HG03025 (cell line): ENCODE measurements at regions not wholly inside any gene's neighbourhood (a gene's known extent, or its start where the extent isn't known, plus 50 kb on each side); places are given as distances from the start of the nearest gene placed in this dataset.

Experiments
- ATAC-seq: cut with Tn5 transposase; IDR thresholded peaks from one replicate; pipeline ENCODE4 v1.9.1; 2021; ENCODE audit warnings: mild to moderate bottlenecking, moderate library complexity; ENCODE audit not compliant: unreplicated experiment, low FRiP score

DNA sequence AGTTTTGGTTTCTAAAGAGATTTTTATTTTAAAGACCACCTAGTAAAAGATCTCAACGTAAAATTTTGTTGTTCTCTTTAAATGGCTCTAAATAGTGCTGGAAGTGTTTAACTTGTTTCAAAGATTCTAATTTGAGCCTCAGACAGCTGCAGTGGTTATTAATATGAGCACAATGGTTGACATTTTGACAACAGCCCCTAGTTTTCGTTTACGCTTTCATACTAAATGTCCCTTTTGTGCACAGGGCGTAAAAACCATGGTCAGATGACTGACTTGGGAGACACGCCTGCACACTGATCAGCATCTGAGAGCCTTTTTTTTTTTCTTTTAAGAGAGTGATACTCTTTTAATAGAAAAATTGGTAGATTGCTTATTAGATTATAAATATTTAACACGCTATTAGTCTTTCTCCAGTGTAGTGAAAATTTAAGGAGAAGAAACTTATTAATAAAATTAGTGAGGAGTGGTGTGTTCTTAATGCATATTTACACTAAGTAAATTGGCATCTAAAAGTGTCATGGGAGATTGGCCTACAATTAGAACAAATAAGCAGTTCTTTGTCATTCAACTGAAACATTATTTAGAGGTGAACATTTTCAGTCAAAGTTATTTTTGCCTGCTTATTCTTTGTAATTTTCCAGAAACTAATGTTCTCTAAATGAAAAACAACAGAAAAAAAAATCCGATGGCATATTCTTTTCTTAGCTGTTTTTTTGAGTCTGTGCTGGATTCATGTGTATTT is 182.8 kb upstream of the PHYHIPL start:
- ATAC-seq: peak; percentile 93

DNA sequence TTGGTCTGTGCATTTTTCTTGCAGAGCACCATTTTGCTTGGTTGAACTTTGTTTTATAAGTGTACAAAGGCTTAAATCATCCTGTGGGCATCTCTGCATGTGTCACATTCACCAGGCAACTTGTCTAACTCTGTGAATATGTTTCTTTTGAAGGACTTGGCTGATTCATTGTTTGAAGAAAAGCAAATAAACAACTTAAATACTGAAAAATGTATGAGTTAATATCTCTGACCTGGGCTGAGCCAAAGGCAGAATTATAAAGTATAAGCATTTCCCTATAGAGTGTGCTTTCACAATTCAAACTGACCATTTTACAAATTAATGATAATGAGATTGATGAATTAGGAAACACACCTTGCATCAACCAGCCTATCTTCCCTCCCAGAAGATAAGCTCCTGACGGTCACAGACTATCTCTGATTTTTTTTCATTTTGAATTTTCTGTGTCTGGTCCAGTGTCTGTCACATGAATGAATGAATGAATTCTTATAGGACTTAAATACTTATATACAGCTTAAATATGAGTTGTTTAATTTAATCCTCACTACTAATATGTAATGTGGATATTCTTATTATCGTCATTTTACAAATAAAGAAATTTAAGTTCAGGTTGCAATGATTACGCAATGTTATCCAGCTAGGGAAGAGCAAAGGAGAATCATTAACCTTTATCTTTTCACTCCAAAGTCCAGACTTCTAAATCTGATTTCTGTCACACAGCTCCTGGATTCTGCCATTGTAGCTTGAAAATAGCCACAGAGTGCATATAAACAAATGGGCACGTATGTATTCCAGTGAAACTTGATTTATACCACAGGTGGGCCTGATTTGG is 182.0 kb upstream of the PHYHIPL start:
- ATAC-seq: no peak

DNA sequence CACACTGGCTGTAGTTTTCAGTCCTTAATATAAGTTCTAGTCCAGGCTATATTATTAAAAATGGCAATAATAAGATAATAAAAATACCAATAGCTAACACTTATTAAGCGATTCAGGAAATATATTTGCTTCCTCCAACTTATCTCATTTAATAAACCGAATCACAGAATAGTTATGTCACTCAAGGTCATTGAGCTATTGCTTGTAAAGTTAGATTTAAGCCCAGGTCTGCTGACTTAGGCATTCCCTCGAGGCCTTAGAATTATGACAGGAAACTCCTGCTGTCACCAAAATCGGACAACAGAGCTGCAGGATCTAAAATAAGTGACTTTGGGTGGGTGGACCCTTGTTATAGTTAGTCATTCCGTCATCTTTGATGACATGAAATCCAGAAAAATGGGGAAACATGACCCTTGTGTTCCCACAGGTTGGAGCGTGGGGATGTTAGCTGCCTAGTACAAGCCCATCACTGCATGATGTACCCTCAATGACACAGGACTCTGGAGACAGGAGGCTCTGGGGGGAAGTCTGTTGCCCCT is 181.3 kb upstream of the PHYHIPL start:
- no peak for ATAC-seq

DNA sequence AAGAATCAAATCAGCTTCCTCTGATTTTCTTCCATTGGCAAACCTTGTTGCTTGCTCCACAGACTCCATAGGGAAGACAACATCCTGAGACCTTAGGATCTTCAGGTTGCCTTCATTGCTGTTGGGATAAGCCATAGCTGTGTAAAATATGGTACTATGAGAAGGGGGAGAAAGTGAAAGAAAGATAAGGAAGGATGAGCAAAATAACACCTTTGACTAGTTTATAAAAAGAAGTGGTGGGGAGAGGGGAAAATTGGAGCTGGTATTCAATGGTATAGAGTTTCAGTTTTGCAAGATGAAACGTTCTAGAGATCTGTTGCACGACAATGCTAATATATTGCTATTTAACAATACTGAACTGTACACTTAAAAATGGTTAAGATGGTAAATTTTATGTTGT is 180.4 kb upstream of the PHYHIPL start:
- no peak for ATAC-seq

DNA sequence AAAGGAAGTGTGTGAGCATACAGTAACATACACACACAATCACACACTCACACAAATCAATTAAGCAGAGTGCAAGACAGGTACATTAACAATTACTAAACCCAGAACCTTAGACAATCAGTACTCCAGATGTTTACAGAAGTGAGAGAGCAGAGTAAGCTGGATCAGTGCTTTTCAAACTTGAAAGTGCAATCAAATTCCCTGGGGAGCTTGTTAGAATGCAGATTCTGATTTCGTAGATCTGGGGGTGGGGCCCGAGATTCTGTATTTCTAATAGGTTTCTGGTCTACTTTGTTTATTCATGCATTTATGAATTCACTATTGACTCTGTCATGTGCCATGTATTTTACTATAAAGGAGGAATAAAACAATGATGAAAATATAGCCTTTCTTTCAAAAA is 179.6 kb upstream of the PHYHIPL start:
- ATAC-seq: no peak

DNA sequence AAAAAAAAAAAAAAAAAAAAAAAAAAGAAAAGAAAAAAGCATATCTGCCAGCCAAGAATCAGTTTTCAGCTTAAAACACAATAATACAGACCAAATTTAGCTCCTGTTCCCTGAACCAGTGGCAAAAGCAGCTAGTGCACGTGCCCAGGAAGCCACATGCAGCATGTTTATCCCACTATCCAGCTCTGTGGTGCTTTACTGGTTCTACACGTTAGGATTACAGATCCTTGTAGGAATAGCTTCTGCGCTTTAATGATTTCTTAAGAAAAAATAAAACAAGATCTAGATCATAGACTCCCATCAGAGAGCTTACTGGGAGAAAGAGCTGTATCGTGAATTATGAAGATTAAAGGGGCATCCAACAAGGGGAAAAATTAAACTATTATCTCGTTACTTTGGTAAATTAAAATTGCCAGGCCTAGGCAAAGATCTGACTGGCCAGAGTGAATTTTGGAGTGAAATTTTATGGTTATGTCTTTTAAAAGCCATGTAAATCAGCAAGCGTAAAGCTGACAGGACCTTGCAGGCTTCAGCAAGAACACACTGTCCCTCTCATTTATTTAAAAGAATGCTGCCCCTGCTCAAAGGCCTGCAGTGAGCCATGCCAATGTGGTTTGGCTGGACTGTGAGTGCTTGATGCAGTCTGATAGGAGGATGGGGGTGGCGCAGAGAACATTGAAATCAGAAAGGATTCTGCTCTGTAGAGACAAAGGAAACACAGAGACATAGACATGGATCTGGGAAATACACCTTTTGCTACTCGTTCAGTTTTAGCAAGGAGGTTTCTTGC is 177.3 kb upstream of the PHYHIPL start:
- ATAC-seq: no peak

DNA sequence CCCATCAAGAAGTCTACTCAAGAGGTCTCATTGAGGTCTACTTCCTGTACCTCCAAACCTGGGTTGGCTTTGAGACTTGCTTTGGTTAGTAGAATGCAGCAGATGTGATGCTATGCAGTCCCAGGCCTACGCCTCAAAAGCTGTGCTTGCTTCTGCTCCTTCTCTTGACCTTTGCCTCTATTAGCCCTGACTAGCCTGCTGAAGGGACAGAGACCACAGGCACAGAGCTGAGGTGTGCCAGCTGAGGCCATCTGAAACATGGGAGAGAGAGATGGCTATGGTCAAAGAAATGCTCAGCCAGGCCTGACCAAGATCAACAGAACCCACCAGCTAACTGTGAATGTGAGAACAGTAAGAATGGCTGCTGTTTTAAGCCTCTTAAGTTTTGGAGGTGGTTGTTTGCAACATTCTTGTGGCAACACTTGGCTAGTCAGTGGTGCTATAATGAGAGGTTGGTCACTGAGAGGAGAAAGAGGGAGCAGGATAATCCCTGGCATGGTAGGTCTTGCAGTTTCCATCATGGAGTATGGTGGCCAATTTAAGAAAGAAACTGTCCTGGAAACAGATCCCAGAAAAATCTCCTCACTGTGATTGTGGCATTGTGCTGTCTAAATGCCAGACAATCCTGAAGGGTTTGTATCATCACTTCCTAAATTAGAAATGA is 176.1 kb upstream of the PHYHIPL start:
- no peak for ATAC-seq

DNA sequence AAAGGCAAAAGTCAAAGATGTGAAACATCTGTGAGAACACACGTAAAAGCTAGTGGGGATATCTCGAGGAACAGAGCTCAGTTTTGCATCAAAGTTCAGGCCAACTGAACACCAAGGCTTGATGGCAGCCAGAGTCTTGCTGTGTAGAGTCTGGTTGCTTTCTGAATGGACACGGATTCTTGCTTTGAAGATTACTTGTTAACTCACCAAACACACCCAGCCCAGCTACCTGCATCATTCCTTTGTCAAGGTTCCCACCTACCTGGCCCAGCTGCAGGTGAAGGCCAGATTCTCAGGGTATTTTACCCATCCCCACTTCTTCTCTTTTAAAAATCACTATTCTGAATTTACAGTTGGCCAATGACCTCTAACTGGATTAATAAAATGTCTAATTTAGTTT is 174.4 kb upstream of the PHYHIPL start:
- no peak for ATAC-seq

DNA sequence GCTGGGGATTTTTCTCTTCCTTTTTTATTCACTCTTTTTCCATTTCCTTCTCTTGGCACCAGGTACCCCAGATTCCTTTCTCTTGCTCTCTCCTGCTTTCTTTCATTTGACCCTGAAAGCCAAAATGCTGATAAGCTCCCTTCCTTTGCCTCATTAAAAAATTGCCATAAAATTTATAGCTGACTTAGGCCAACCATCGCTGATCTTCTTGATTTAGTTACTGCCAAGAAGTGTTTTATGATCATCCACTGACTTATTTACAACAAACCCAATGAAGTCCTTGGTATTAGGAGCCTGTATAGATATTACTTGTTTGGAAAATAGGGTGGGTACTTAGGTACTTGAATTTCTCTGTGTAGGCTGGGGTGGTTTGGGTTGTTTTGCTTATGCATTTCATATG is 173.2 kb upstream of the PHYHIPL start:
- ATAC-seq: no peak

DNA sequence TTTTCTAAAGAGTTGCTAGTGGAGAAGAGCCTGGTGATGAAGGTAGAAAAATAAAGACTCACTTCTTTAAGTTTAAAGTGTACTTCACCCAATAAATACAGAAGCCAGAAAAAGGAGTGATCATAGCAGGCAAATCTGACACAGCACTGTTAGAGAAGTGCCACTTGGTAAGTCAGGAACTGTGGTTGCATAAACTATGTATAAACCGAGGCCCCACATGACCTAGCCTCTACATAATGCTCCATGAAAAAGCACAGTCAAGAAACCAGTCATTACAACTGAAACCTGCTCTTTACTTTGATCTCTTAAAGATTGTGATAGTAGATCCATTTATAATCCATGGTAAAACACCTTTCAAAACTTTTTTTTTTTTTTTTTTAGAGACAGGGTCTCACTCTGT is 172.1 kb upstream of the PHYHIPL start:
- no peak for ATAC-seq

DNA sequence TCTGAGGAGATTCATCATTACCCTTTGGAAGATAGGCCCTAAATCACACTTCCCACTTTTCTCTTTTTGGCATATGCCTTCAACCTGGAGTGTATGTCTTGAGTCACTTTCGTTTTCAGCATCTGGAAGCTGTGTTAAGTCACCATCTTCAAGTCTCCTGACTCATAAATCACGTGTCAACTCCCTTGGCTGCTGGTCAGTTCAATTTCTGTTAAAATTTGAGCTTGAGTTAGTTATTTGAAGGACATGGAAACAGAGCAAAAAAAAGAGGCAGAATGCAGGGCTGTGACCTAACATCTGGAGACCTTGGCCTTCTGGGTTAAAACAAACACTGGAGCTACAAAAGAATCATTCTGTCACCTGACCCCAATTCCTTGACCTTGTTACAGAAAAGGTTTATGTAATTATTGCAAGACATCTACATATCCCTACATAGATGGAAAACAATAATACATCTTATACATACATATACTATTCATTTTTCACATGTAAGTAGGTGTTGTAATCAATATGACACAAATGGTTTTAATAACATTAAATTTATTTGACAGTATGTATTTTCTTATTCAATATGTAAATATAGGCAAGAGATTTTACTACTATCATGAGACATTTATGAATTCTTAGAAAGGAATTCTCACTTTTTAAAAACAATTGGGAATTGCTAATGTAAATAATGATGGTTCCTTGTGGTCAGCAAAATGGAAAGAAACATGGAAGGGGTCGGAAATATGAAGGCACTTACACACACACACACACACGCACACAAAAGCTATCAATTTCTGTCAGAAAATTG is 169.7 kb upstream of the PHYHIPL start:
- no peak for ATAC-seq

DNA sequence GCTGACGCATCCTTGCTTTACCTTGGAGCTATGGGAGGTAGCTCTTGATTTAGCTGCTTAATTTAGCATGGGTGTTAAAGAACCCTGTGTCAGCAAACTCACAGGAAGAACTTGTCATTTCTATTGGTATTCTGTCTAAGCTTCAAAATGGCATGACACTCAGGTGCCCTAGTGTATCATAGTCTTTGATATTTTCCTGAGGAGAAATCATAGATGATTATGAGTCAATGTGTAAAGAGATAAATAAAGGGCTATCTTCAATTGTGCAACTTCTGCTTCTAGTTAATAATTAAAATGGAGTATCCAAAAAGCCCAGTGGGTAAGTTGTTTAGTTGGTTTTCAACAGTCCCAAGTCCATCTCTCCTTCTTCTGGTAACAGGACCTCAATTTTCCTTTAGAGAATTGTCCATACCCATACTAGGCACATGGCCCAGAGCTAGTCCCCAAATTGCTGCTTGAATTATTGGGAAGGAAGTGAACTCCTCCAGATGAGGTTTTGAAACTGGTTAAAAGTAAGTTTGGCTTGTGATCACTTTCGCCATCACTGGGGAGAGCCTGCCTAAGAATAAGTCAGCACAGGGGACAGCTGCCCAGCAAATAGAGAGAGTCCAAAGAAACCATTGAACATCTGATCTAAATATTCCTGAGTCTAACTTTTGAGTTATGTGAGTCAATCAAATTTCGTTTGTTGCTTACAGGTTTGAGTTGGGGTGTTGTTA is 169.0 kb upstream of the PHYHIPL start:
- ATAC-seq: no peak

DNA sequence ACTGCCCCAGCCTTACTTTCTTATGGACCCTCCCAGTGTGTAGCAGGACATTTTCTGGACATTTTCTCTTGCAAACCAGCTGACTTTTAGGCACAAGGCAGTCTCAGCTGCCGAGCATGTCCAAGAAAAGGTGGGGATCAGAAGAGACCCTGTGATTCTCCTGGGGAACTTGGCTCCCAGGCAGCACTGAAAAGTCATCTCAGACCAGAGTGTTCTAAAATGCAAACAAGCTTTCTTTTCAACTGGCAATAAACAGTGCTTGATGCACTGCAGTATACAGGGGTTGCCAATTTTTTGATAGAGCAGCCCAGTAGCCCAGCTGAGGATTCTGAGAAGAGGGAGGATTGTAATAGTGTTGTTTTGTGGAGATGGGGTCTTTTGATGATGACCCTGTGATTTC is 168.0 kb upstream of the PHYHIPL start:
- ATAC-seq: no peak

DNA sequence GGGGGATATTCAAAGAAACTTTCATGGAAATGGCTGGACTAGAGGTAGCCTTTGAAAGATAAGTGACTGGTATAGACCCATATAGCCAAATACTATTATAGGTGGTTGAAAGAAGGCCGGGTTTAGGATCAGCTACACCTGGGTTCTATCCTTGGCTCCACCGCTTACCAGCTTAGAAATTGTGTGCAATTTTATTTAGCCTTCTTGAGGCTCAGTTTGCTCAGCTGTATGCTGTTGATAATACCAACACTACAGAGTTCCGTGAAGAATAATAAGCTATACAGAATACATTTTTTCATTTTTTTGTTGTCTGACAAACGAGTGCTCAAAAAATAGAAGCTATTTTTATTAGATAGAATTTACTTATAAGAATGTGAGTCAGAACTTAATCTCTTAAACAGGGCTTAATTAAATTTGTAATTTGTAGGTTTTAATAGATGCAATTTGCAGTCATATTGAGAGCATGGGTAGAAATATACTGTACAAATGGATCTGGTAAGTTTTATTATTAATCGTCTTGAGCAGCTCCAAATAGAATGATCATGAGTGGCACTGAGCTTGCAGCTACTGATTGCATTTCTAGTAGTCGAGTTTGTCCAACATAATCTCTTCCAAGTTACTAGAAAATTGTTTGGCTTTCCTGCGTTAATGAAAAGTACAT is 164.3 kb upstream of the PHYHIPL start:
- no peak for ATAC-seq

DNA sequence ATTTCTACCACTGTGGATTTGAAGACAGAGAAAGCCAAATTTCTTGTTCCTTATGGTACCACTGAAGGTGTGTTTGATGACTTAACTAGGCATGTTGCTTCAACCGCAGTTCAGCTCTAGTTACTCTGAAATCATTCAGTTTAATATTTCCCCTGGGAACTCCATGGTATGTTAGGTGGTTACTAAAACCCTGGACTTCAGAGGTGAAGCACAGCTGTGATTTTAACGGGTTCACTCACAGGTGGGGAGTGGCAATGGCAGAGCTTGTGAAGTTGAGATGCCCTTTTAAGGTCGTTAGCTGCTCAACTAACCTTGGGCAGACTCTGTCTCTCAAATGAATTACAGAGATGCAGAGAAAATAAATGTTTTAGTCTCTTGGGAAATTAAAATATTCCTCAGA is 163.6 kb upstream of the PHYHIPL start:
- ATAC-seq: no peak

DNA sequence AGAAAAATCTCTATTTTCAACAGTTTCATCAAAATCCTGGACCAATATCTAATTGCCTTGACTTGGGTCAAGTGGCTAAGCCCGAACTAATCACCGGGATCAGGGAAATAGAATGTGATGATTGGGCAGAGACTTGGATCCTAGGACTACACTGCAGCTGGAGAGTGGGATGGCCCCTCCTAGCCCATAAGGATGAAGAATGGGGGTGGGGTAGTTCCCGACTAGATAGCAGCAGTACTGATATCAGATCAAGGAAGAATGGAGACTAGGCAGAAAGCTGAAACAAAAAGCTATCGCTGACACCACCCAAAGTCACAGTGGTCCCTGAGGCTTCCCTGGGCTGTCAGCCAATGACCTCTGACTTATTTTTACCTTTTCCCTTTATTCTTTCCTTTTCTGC is 160.4 kb upstream of the PHYHIPL start:
- no peak for ATAC-seq

DNA sequence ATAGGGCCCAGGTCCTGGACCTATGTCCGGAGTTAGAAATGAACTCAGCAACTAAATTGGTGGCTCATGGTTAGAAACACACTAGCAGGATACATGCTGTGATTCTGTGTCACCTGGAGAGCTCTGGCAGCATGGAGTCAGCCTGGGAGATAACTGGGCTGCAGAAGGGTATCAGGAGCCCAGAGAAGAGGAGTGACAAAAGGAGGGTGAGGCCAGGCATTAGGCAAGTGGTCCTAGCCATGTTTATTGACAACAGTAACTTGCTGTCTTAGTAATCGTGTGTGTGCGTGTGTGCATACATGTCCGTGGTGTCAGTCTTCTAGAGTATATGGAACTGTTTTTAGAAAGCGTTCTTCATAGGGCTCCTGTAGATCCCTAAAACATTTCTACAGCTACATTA is 157.5 kb upstream of the PHYHIPL start:
- no peak for ATAC-seq

DNA sequence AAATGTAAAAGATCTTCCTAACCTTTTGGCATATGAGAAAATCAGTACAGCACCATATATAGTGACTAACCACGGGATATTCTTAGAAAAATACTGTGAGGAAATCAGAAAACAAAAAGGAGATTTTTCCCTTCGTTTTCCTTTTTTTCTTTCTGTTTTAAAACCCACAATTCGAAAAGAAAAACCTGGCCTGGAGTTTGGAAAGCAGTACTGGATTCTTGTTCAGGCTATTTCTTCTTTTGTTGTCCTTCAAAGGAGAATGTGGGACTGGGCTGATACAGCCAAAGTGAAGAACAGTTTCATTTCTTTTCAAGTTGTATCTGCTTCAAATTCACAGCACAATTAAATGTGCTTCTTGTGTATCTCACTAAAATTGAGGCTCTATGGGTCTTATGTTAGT is 156.8 kb upstream of the PHYHIPL start:
- no peak for ATAC-seq

DNA sequence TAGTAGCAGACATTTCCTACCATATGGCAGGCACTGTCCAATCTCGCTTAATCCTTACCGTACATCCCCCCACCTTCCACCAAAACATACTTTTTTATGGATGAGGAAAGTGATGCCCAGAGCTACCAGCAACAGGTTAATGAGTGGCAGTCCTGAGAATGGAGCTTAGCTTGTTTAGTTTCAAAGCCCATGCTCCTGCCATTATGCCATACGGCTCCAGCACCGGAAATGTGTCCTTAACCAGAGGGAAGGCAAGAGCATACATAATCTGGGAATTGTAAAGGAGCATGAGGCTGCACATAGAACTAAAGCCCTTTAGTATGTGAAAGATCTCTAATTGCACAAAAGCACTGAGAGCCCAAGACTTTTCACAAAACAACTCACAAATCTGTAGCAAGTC is 155.9 kb upstream of the PHYHIPL start:
- no peak for ATAC-seq
